ENCODE measurements at regions not wholly inside any gene's neighbourhood (a gene's known extent, or its start where the extent isn't known, plus 50 kb on each side); places are given as distances from the start of the nearest gene placed in this dataset.
"Not testable (repeated sequence)": the region's sequence is repeated elsewhere in the genome, so short reads cannot be mapped to it uniquely, and the experiment has no call there.

DNA sequence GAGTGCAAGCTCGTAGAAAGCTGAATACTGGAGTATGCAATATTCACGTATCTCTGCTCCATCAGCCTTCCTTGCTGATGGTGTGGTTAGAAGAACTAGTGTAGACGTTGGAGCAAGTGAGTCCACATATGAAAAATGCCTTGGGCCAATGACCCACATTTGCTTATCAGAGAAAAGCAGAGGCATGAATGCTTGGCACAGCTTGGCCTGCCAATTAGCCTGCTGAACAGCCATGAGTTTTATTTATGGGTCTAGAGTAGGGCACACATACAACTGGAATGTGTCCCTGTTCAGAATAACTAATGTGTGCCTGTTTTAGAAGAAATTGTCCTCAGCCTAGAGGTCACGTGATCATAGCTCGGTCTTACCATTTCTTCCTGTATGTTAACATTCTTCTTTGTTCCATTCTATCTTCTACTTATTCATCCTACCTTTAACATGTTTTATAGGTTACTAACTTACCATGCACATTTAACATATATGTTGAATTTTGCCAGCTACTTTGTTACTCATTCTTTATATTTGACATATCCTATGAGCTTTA, 432.7 kb upstream of the AADAT start:
- no peak for DNase-seq (ENCODE audit: low read depth, low spot score)
- no peak overlapping the region for H3K27ac ChIP-seq

- H3K27ac ChIP-seq: no peak overlapping the region
- DNase-seq (ENCODE audit: low read depth, low spot score): no peak
These were observed 407.9 kb upstream of the AADAT start for GRCh38 chr4:170497689-170498088.

- DNase-seq (ENCODE audit: low read depth, low spot score): no peak
- no peak overlapping the region for H3K27ac ChIP-seq
These were observed 407.4 kb upstream of the AADAT start for GRCh38 chr4:170497112-170497511.

DNA sequence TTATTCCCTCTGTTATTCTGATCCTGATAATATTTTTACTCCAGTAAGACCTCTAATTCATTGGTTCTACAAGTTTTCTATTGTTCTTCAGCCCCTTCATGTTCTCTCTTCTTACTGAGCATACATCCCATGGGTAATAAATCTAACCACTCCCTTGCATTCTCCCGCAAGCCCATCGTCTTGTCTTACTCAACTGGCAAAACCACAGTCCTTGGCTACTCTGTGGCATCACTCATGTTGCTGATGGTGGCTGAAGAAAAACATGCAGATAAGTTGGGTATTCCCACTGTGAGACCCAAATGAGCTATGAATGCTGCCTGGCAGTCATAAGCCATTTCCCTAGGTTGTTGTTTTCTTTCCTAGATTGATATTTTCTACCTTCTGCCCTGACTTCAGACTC, 402.2 kb upstream of the AADAT start:
- H3K27ac ChIP-seq: no peak overlapping the region
- no peak for DNase-seq (ENCODE audit: low read depth, low spot score)

GRCh38 chr4:170476351-170476750, 386.6 kb upstream of the AADAT start:
- H3K27ac ChIP-seq: no peak overlapping the region
- DNase-seq (ENCODE audit: low read depth, low spot score): no peak

- no peak for DNase-seq (ENCODE audit: low read depth, low spot score)
These were observed 375.7 kb upstream of the AADAT start for GRCh38 chr4:170465429-170465828.

DNA sequence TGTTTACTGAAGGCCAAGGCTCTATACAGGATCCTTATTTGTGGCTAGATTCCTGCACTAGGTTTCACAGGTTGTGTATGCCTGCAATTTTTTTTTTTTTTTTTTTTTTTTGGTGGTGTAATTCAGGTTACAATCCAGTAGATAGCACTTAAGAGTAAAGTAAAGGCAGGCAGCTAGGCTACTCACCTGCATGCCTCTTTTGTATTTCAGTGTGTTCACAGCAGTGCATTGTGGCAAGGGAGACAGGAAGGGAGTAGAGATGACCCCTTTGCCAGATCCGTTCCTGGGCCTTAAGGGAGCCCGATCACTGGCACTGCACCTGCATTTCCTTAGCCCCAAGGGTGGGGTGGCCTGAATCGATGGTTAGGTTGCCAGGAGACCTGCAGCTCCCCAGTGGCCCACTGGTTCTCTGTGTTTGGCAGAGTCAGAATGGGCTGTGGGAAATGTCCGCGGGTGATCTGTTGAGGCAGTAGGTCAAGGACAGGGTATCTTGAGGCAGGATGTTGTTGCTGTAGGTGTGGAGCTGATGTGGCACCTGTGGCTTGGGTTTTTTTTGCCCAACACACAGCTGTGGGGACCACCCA, 374.9 kb upstream of the AADAT start:
- no peak overlapping the region for H3K27ac ChIP-seq
- no peak for DNase-seq (ENCODE audit: low read depth, low spot score)

More at GRCh38 chr4:170465429-170465828, 375.7 kb upstream of the AADAT start:
- H3K27ac ChIP-seq: no peak overlapping the region

DNA sequence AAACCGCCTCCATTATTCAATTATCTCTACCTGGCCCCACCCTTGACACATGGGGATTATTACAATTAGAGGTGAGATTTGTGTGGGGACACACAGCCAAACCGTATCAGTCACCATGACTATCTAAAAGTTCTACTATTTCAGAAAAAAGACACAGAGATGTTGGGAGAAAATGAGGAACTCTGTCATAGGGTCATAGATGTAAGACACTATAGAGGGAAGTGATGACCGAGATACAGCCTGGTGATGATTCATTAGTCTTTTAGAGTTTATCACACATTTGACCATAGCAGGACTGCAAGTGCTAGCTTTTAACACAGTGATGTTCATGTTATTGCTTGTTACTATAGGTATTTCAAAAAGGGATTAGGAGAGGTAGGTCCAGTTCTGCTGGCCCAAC, 357.0 kb upstream of the AADAT start:
- H3K27ac ChIP-seq: no peak overlapping the region
- DNase-seq (ENCODE audit: low read depth, low spot score): no peak

GRCh38 chr4:170441146-170441545, 351.4 kb upstream of the AADAT start:
- not testable (repeated sequence) for H3K27ac ChIP-seq; DNase-seq (ENCODE audit: low read depth, low spot score)

GRCh38 chr4:170428929-170429328, 339.2 kb upstream of the AADAT start:
- no peak overlapping the region for H3K27ac ChIP-seq
- DNase-seq (ENCODE audit: low read depth, low spot score): no peak

DNA sequence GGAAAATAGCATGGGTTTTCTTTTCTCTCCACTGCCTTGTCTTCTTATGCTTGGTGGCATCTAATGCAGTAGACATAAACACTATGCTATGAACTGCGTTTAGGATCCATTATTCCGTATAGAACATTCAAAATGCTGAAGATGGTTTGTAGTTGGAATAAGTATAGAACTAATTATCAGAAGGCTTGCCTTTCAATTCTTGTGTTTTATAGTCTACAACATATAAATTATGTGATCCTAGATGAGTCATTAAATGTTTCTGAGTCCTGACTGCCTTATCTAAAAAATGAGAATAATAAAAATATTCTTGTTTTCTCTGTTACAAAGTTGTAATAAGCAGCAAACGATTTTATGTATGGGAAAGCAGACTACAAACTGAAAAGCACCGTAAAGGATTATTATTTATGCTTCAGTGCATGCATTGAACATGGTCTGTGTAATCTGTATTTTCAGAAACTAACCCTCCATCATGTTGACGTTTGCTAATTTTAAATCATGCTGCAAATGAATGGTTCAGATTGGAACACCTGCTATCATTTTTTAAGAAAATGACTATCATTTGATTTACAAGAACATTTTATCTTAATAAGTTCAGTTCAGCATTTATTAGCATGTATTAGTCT, 335.9 kb upstream of the AADAT start:
- no peak overlapping the region for H3K27ac ChIP-seq
- no peak for DNase-seq (ENCODE audit: low read depth, low spot score)

- H3K27ac ChIP-seq: no peak overlapping the region
- no peak for DNase-seq (ENCODE audit: low read depth, low spot score)
These were observed 335.3 kb upstream of the AADAT start for GRCh38 chr4:170425040-170425439.

DNA sequence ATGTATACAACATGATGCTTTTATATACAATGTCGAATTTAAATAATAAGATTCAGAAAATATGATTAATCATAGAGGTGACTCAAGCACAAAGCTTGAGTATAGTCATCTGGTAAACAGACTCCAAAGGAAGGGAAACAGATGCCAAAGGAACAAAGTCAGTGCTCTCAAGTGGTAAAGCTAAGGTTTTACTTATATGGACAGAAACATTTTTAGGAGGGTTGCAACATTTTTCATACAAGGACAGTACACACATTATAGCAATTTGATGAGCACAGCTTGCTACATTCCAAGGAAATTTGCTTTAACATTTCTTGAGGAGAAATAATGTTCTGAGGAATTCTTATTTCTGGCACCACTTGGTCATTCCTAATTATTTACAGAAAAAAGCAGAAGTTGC, 333.4 kb upstream of the AADAT start:
- DNase-seq (ENCODE audit: low read depth, low spot score): no peak

GRCh38 chr4:170420255-170420693, 330.5 kb upstream of the AADAT start:
- no peak overlapping the region for H3K27ac ChIP-seq
- no peak for DNase-seq (ENCODE audit: low read depth, low spot score)

More for the DNA sequence above, 333.4 kb upstream of the AADAT start:
- H3K27ac ChIP-seq: no peak overlapping the region

GRCh38 chr4:170414961-170415360, 325.2 kb upstream of the AADAT start:
- H3K27ac ChIP-seq: no peak overlapping the region
- DNase-seq (ENCODE audit: low read depth, low spot score): no peak

- no peak for DNase-seq (ENCODE audit: low read depth, low spot score)
- H3K27ac ChIP-seq: no peak overlapping the region
These were observed 324.6 kb upstream of the AADAT start for GRCh38 chr4:170414360-170414759.

DNA sequence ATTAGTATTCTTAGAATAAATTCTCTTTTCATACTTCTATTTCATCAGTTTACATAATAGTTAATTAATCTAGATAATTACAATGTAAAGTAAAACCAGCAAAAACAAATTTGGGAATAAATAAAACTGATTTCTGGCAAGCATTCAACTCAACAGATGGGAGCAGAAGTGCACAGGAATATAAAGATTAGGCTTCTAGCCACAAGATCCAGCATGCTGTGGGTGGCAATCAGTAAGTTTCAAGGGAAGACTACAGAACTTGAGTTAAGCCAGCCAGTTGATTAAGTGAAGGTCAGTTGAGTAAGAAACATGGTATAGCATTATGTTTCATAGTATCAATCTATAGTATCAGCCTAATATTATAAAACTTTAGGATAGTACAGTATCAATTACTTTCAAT, 324.2 kb upstream of the AADAT start:
- DNase-seq (ENCODE audit: low read depth, low spot score): no peak
- no peak overlapping the region for H3K27ac ChIP-seq

DNA sequence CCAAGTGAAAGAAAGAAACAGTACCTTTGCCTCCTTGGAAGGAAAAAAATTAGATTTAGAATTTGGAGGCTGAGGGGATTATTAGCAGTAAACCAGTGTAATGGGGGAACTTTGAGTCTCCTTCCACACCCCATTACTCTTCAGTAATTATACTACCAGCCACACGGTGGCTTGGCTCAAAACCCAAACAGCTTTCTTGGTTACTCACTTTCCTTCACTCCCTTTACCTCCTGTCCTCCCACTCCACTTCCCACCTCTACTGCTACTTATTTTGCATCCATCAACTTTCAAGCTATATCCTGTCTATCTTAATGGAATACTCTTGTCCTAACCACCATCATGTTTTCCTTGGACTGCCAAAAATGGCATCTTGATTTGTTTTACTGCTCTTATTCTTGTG, 310.6 kb upstream of the AADAT start:
- no peak overlapping the region for H3K27ac ChIP-seq
- no peak for DNase-seq (ENCODE audit: low read depth, low spot score)

GRCh38 chr4:170399581-170400293, 310.0 kb upstream of the AADAT start:
- DNase-seq (ENCODE audit: low read depth, low spot score): no peak
- H3K27ac ChIP-seq: no peak overlapping the region

- no peak overlapping the region for H3K27ac ChIP-seq
- no peak for DNase-seq (ENCODE audit: low read depth, low spot score)
These were observed 308.5 kb upstream of the AADAT start for GRCh38 chr4:170398218-170398617.

DNA sequence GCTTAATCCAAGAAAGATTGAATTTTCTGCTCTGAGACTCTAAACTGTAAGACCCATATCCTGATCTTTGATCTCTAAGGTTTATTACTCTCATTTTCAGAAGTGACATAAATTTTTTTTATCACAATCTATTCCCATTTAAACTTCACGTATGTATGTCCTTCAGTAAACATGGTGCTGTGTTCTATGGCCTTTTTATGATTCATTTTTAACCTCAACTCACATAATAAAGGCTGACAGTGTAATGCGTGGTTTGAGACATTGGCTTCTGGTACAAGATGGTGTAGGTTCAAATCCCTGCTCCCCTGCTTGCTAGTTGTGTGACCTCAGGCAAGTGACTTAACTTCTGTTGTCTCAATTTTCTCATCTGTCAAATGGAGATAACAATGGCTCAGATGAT, 306.0 kb upstream of the AADAT start:
- no peak overlapping the region for H3K27ac ChIP-seq

More for the DNA sequence above, 306.0 kb upstream of the AADAT start:
- no peak for DNase-seq (ENCODE audit: low read depth, low spot score)

Measured in epithelial cell of prostate (primary cell).